ENCODE measurements at regions not wholly inside any gene's neighbourhood (a gene's known extent, or its start where the extent isn't known, plus 50 kb on each side); places are given as distances from the start of the nearest gene placed in this dataset.

DNA sequence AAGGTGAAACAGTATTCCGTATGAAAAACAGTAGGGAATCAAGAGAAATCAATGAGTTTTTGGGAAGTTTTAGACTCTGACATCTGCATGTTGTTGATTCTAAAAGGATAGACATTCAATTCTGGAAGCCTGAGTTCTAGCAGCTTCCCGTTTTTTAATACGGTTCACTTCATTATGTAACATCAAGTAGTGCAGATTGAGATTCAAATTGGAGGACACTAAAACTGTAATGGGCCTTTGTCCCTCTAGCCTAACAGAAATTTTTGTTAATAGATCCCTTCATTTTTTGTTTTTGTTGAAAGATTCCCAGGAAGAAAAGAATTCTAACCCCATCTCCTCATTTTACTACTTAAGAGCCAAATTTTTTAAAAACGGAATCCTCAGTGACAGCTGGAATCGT lies 384.6 kb downstream of the SH3GL2 start:
- TF ChIP-seq POLR2A (IDR thresholded peaks at IDR 0.05; ENCODE audit: low read length) (no peak), GATA1 (IDR thresholded peaks at IDR 0.05; ENCODE audit: low read depth, low read length) (no peak)
- DNase-seq = no peak

DNA sequence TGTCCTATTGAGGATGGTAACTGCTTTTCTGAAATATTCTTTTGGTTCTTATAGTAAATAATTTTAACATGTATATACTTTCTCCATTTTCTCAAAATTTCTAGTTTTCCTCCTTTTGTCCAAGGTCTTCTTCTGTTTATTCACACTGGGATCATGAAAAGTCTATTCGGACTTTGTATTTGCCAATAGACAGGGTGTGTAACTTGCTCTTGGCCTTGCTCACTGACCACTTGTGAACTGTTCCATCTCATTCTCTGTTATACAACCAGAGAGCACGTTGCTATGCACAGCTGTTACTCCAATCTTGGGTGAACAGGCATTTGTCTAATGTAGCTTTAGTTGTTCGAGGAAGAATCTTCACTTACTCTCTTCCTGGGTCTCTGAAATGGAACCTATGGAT lies 388.9 kb downstream of the SH3GL2 start:
- no peak for TF ChIP-seq POLR2A (IDR thresholded peaks at IDR 0.05; ENCODE audit: low read length)
- TF ChIP-seq GATA1 (IDR thresholded peaks at IDR 0.05; ENCODE audit: low read depth, low read length) = no peak
- DNase-seq = no peak

DNA sequence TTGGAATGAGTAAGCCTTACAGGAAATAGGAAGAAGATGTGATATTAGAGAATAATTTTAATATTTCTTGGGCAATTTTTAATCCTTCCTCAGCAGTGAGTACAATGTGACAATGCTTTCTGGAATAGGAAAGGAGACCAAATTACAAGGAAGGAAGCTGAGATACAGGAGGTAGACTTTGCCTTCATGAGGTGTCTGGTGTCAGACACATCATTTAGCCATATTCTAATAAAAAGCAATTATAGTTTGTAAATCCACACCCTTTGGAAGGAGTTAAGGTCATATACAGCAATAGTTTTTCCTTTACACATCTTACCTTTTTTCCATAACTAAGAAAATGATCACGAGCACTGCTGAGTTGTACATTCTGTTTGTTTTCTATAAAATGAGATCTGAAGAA lies 390.4 kb downstream of the SH3GL2 start:
- TF ChIP-seq GATA1 (IDR thresholded peaks at IDR 0.05; ENCODE audit: low read depth, low read length) (no peak), POLR2A (IDR thresholded peaks at IDR 0.05; ENCODE audit: low read length) (no peak)
- no peak for DNase-seq

DNA sequence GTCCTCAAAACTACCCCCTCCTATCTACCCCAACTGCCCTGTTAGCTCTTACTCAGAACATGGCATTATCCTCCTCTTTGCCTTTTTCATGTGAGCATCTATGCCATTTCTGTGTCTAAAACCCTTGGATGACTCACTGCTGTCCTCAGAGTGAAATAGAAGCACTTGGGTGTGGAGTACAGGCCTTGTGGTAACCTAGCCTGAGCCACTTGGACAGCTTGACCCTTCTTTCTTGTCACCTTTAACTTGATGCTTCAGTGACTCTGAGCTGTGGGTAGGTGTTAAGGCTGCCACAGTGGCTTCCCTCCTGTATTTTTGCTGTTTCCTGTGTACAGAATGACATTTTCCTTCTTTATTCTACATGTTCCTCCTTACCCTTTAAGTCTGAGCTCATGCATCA lies 391.4 kb downstream of the SH3GL2 start:
- TF ChIP-seq POLR2A (IDR thresholded peaks at IDR 0.05; ENCODE audit: low read length) (no peak), GATA1 (IDR thresholded peaks at IDR 0.05; ENCODE audit: low read depth, low read length) (no peak)
- DNase-seq = no peak

DNA sequence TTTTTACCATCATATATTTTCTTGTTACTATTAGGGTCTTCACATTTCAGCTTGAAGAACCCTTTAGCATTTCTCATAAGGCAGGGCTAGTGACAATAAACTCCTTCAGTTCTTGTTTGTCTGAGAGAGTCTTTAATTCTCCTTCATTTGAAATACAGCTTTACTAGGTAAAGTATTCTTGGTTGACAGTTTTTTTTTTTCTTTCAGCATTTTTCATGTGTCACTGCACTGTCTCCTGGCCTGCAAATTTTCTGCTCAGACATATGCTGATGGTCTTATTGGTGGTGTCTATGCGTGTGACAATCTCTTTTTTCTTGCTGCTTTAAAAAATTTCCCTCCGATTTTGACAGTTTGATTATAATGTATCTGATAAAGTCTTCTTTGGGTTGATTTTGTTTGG lies 399.9 kb downstream of the SH3GL2 start:
- TF ChIP-seq POLR2A (IDR thresholded peaks at IDR 0.05; ENCODE audit: low read length) = no peak
- TF ChIP-seq GATA1 (IDR thresholded peaks at IDR 0.05; ENCODE audit: low read depth, low read length) = no peak
- no peak for DNase-seq

DNA sequence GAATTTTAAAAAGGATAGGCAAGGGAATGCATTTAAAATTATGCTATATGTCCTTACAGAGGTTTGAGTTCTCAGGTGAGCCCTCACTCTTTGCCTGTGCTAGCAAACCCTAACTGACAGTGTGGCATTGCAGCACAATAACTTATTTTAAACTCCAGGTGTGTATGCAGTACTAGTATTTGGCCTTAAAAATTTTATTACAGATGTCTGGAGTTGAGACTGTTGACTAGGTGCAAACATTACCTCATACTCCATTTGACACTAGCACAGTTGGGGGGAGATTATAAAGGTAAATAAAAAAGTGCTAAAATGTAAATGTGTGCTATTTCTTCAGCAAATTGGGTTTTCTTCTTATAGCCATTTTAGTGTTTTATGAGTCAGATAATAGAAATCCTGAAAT lies 407.7 kb downstream of the SH3GL2 start:
- DNase-seq = no peak

DNA sequence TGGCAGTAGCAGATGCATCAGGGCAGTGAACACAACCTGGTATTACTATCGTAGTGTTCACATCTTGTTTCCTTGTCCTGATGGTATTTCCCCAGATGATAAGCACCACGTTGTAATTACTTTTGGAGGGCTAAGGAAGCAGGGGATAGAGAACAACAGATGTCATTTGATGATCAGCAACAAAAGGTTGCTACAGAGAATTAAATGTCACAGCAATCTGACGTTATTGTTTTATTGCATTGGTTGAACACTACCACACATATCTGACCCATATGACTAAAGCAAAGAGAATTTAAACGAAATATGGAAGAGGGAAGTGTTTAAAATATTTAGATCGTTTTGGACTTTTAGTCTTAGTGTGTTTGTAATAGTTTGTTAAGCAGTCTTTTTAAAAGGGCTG lies 408.3 kb downstream of the SH3GL2 start:
- no peak for TF ChIP-seq GATA1 (IDR thresholded peaks at IDR 0.05; ENCODE audit: low read depth, low read length)
- DNase-seq = no peak

More for the DNA sequence above, 407.7 kb downstream of the SH3GL2 start:
- TF ChIP-seq GATA1 (IDR thresholded peaks at IDR 0.05; ENCODE audit: low read depth, low read length) (no peak), POLR2A (IDR thresholded peaks at IDR 0.05; ENCODE audit: low read length) (no peak)

DNA sequence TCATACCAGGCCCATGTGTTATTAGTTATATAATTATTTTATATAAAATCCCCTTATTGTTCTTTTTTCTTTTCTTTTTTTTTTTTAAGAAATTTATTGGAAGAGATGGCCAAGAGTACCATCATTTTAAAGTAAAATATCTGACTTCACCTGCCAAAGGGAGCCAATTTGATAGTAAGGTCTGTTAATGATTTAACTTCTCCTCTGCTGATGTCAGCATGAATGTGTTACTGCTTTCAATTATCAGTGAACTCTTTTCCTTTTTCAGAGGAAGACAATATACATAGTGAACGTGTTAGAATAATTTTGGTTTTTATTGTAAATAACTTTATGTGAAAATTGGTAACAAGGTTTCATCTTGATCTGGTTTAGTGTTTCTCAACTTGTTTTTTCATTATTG lies 409.6 kb downstream of the SH3GL2 start:
- TF ChIP-seq GATA1 (IDR thresholded peaks at IDR 0.05; ENCODE audit: low read depth, low read length) (no peak), POLR2A (IDR thresholded peaks at IDR 0.05; ENCODE audit: low read length) (no peak)
- no peak for DNase-seq

DNA sequence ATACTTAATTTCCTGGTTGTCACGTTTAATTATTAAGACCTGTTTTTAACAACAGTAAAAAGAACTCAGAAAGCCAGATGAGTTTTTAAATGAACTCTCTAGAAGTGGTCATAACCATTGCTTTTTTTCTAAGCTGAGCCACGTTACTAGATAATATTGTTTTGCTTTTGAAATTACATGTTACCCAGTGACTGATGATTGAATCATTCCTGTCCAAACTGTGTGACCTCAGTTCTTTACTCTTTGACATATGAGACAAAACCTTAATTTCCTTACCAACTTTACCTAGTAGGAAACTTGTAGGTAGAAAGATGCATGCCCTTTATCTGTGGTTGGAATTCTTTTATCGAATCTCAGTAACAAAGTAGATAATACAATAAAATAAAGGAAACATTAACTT lies 411.7 kb downstream of the SH3GL2 start:
- no peak for DNase-seq
- no peak for TF ChIP-seq POLR2A (IDR thresholded peaks at IDR 0.05; ENCODE audit: low read length)
- TF ChIP-seq GATA1 (IDR thresholded peaks at IDR 0.05; ENCODE audit: low read depth, low read length) = no peak

DNA sequence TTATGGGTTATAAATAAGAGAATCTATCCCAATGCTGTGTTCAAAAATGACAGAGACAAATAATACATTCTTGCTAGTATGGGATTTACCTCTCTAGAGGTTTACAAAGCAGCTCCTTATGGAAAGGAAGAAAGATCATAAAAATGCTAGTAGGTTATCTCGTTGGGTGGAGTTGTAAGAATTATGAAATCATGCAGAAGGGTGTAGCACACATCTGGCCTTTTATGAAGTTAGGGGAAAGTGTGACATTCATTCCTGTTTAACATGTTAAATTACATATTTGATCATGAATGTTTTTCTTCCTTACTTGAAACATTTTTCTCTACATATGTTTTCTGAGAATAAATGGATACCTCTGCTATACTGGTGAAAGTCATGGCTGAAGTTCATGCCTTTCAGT lies 414.2 kb downstream of the SH3GL2 start:
- DNase-seq = no peak
- no peak for TF ChIP-seq POLR2A (IDR thresholded peaks at IDR 0.05; ENCODE audit: low read length)
- TF ChIP-seq GATA1 (IDR thresholded peaks at IDR 0.05; ENCODE audit: low read depth, low read length) = no peak

DNA sequence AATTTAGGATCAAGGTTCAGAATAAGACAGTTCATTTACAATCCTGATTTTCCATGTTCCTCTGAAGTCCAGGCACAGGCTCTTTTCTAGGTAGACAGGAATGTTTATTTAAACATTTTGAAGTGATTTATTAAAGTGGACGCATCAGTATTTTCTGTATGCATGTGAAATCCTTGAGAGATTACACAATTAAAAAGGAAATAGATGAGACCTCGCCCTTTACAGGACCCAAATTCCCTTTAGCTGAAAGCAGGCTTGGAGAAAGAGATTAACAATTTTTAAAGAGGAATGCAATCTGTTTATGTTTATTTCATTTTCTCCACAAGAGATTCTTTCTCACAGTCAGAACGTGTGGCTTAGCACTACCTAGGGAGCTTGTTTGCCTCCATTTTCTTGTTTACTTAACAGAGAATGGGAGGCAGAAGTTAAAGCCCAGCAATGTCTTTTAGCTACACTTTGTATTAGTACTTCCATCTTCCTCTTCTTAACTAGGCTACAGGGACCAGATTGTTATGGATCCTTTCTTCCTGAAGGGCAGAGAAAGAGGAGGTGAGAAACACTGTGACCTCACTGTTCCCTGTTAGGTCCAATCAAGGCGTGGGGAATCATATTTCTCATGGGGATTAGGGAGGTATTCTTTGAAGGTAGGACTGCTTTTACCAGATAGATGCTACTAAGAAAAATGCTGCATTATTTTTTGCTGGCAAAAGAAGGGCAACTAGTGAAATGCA lies 416.0 kb downstream of the SH3GL2 start:
- TF ChIP-seq GATA1 (IDR thresholded peaks at IDR 0.05; ENCODE audit: low read depth, low read length) (peak; percentile 7), POLR2A (IDR thresholded peaks at IDR 0.05; ENCODE audit: low read length) (no peak)
- DNase-seq = no peak

DNA sequence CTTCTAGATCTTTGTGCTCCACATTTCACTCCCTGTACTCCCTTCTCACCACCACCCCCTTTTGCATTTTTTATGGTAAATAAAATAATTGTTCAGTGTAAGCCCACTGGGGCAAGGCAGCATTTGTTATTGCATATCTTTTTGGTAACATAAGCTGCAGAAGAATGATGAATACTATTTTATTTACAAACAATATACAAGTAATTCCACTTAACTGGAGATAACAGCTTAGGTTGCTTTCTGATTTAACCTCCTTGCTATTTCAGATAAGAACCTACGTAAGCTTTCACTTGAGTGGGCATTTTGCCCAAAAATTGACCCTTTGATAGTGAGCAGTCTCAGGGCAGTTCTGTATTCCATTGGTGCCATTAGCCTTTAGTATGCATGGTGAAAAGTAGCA lies 417.9 kb downstream of the SH3GL2 start:
- no peak for DNase-seq
- TF ChIP-seq GATA1 (IDR thresholded peaks at IDR 0.05; ENCODE audit: low read depth, low read length) (no peak), POLR2A (IDR thresholded peaks at IDR 0.05; ENCODE audit: low read length) (no peak)

DNA sequence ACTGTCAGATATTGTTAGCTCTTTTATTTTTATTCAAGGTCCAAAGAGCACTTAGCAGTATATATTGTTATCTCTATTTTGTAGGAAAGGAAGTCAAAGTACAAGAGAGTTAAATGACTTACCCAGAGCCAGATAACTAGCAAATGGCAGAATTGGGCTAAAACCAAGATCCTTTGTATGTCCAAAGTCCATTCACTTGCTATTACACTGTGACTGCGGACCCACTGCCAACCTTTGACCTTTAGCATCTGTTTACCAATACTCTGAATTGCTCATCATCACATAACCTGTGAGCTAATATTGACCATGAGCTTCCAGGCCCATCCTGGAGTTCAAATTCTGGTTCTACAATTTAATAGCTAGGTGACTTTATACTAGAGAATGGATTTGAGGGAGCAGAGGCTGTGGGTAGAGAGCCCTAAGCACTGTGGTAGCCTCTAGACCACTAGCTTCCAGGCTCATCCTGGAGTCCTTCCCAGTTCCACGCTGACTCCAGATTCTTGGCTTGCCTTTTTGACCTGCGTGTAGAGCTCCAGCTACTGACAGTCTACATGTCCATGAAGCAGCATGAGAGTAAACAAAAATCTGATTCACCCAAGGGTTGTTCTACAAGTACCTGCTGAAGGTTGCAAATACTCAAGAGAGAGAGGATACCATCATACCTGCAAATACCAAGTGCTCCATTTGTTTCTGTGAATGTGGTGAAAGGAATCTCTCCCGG lies 424.0 kb downstream of the SH3GL2 start:
- no peak for TF ChIP-seq POLR2A (IDR thresholded peaks at IDR 0.05; ENCODE audit: low read length)
- no peak for TF ChIP-seq GATA1 (IDR thresholded peaks at IDR 0.05; ENCODE audit: low read depth, low read length)
- DNase-seq = no peak

DNA sequence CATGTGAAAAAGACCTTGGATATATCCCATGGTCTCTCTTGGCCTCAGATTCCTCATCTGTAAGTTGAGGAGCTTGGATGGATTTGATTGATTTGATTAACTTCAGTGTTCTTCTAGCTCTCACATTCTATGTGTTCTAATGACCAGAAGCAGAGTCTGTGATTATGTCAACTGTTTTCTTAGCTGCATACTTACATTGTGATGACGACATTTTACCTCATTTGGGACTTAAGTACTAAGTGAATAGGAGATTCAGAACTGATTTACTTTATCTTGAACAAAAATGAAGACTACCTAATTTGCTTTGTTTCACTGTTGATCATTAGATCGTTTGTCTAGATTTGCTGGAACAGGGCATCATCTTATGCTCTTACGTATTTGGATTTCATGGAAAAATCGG lies 427.7 kb downstream of the SH3GL2 start:
- TF ChIP-seq POLR2A (IDR thresholded peaks at IDR 0.05; ENCODE audit: low read length) (no peak), GATA1 (IDR thresholded peaks at IDR 0.05; ENCODE audit: low read depth, low read length) (no peak)
- no peak for DNase-seq

DNA sequence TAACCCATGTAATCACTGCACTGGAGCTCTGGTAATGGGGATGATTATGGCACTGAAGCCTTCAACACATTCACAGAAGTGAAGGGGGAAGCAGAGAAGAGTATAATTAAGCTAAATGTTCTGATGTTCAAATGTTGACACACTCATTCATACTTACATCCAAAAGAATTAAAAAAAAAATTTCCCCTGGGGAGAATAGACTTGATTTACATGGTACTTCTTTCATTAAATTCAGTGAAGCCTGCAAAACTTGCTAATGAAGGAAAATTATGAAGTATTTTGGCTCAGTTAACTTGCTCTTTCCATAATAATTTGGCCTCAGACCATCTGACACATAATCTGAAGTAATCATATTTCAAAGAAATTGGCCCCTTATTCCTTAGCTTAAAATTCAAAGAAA lies 428.8 kb downstream of the SH3GL2 start:
- DNase-seq = no peak
- TF ChIP-seq POLR2A (IDR thresholded peaks at IDR 0.05; ENCODE audit: low read length) = no peak
- TF ChIP-seq GATA1 (IDR thresholded peaks at IDR 0.05; ENCODE audit: low read depth, low read length) = no peak

All from erythroblast (primary cell).